Naive thymus-derived CD8-positive, alpha-beta T cell (primary cell): ENCODE measurements at regions not wholly inside any gene's neighbourhood (a gene's known extent, or its start where the extent isn't known, plus 50 kb on each side); places are given as distances from the start of the nearest gene placed in this dataset.

Experiments
- ATAC-seq, 2 donors: fragments of 150-1000 bp; cut with Tn5 transposase in 1 of 2; sonication (Bioruptor Pico), chemical (Tn5 transposase) in 1 of 2; 1 replicate in 1 of 2; 2 replicates in 1 of 2; pipeline ENCODE4 v1.10.0; 2021; ENCODE audit warnings: mild to moderate bottlenecking in 2 of 2, moderate library complexity in 2 of 2
- POLR2A ChIA-PET: fragments of 350-600 bp; sonication (Branson Sonifier 250); formaldehyde crosslinking; loops from one replicate; lab custom pipeline; 2021; ENCODE audit warnings: antibody characterized with exemption; lab: Charles Lee
- DNase-seq, 10 donors: peaks; one replicate each; pipeline versions ENCODE4 v3.0.0 to v3.0.0-alpha.2; 2020 to 2022
- H3K27ac Mint-ChIP-seq, 10 donors: one replicate each; pipeline ENCODE4 v1.8.0; 2020 to 2022; ENCODE audit warnings: mild to moderate bottlenecking in 10 of 10, mixed read lengths in 10 of 10, moderate library complexity in 4 of 10, inconsistent platforms in 1 of 10
- H3K27me3 Mint-ChIP-seq, 5 donors: one replicate each; pipeline ENCODE4 v1.8.0; 2021 to 2022; ENCODE audit warnings: mixed read lengths in 5 of 5
- H3K36me3 Mint-ChIP-seq, 3 donors: one replicate each; pipeline ENCODE4 v1.8.0; 2020 to 2022; ENCODE audit warnings: mixed read lengths in 3 of 3, mild to moderate bottlenecking in 2 of 3, inconsistent platforms in 1 of 3
- H3K4me1 Mint-ChIP-seq, 4 donors: one replicate each; pipeline ENCODE4 v1.8.0; 2021 to 2022; ENCODE audit warnings: mixed read lengths in 4 of 4
- H3K4me3 Mint-ChIP-seq, 10 donors: one replicate each; pipeline ENCODE4 v1.8.0; 2020 to 2022; ENCODE audit warnings: mild to moderate bottlenecking in 10 of 10, mixed read lengths in 10 of 10, moderate library complexity in 6 of 10, inconsistent platforms in 1 of 10
- H3K9me3 Mint-ChIP-seq, 9 donors: one replicate each; pipeline ENCODE4 v1.8.0; 2020 to 2022; ENCODE audit warnings: mixed read lengths in 9 of 9, mild to moderate bottlenecking in 3 of 9, inconsistent platforms in 1 of 9, moderate library complexity in 1 of 9

DNA sequence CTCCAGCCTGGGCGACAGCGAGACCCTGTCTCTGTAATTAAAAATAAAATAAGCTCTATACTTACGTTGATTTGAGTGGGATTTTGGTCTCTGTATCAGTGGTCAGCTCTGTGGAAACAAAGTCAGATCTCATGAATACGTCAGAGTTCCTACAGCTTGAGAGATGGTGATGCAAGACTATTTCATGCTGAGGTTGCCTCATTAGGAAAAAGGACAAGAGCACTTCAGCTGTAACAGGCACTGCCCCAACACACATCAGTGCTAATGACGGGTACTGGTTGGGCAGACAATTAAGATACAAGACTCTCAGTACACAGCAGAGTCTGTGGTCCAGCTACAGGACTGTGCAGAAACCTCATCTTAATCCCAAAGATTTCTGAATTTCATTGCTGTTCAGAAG, 246.4 kb upstream of the AMIGO2 start:
- peak overlapping the region in 1 of 10 donors; percentile 47 for H3K27ac Mint-ChIP-seq
- H3K9me3 Mint-ChIP-seq, result peaks cover 0 to 2% (median 0%) of the 10 kb centered on the region in 9 donors
- ATAC-seq, result no peak
- H3K4me3 Mint-ChIP-seq, result no peak overlapping the region
- no peaks in the 10 kb centered on the region for H3K27me3 Mint-ChIP-seq
- H3K36me3 Mint-ChIP-seq, result no peaks in the 10 kb centered on the region
- POLR2A ChIA-PET, result interaction anchor here (0.9 kb wide), 1 partner anchor 71 kb away, joined by 4 read pairs; no protein-coding TSS in a partner anchor
- DNase-seq, result no peak
- peaks cover 21 to 31% (median 26%) of the 10 kb centered on the region in 4 donors for H3K4me1 Mint-ChIP-seq

DNA sequence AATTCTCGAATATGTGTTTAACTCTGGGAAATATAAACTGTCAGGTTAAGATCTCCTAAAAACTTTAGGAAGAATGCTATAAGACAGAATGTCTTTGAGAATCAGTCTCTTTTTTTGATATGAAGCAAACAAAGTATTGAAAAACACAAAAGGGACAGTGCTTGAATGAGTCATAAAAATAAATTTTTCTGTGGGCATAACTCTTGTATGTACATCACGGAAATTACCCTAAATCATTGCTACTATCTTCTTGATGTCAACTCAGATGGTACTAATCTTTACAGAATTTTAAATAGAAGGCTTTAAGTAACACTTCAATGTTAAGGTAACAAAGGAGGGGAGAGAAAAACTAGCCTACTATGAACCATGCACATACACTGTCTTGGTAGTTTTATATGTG, 244.0 kb upstream of the AMIGO2 start:
- ATAC-seq (no peak), DNase-seq (no peak)
- peaks cover 24 to 37% (median 26%) of the 10 kb centered on the region in 4 donors for H3K4me1 Mint-ChIP-seq
- peaks cover 0 to 1% (median 0%) of the 10 kb centered on the region in 9 donors for H3K9me3 Mint-ChIP-seq
- POLR2A ChIA-PET, result interaction anchor here (0.9 to 1.3 kb wide), 2 partner anchors 11 to 41 kb away, joined by 3 to 4 read pairs; no protein-coding TSS in a partner anchor
- H3K27me3 Mint-ChIP-seq, result no peaks in the 10 kb centered on the region
- peak overlapping the region in 2 of 10 donors; percentile 32 to 63 for H3K27ac Mint-ChIP-seq
- H3K4me3 Mint-ChIP-seq, result no peak overlapping the region
- no peaks in the 10 kb centered on the region for H3K36me3 Mint-ChIP-seq

DNA sequence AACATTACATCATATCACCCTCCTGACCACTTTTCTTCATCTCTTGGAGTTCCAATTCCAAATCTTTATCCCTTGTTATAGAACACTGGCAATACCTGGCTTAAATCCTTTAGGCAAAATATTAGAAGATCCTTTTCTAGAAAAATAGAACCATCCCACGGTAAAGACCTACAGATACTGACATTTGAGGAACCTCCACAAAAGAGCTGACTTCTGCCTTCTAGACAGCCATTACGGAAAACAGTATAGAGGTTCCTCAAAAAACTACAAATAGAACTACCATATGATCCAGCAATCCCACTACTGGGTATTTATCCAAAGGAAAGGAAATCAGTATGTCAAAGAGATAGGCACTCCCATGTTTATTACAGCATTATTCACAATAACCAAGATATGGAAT, 241.7 kb upstream of the AMIGO2 start:
- Mint-ChIP-seq H3K4me3 (no peak overlapping the region), H3K36me3 (no peaks in the 10 kb centered on the region), H3K4me1 (peaks cover 18 to 34% (median 26%) of the 10 kb centered on the region in 4 donors), H3K27me3 (no peaks in the 10 kb centered on the region), H3K9me3 (peaks cover 0 to 1% (median 0%) of the 10 kb centered on the region in 9 donors), H3K27ac (no peak overlapping the region)
- POLR2A ChIA-PET, result interaction anchor here (1.3 kb wide), 1 partner anchor 39 kb away, joined by 3 read pairs; no protein-coding TSS in a partner anchor
- ATAC-seq, result no peak
- no peak for DNase-seq

GRCh38 chr12:47319746-47320145, 240.0 kb upstream of the AMIGO2 start:
- H3K27ac Mint-ChIP-seq, result peak overlapping the region in 8 of 10 donors; percentile 15 to 78 (median 47)
- POLR2A ChIA-PET, result interaction anchor here (0.8 kb wide), 1 partner anchor 34 kb away, joined by 3 read pairs; no protein-coding TSS in a partner anchor
- DNase-seq (no peak), ATAC-seq (no peak)
- H3K4me3 Mint-ChIP-seq, result no peak overlapping the region
- no peaks in the 10 kb centered on the region for H3K27me3 Mint-ChIP-seq
- H3K36me3 Mint-ChIP-seq, result no peaks in the 10 kb centered on the region
- H3K4me1 Mint-ChIP-seq, result peaks cover 17 to 48% (median 32%) of the 10 kb centered on the region in 4 donors
- peaks cover 0 to 1% (median 0%) of the 10 kb centered on the region in 9 donors for H3K9me3 Mint-ChIP-seq

DNA sequence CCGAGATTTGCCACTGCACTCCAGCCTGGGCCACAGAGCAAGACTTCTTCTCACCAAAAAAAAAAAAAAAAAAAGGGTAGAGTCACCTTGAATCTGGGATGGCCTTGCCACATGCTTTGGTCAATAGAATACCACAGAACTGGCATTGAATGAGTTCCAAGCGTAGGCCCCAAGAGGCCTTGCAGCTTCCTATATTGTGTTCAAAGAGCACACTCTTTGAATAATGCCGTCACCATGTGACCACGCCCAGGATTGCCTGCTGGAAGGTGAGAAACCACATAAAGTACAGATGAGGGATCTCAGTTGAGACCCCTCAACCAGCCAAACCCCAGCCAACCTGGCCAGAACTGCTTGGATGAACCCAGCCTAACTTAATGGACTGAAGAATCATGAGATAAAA, 239.2 kb upstream of the AMIGO2 start:
- Mint-ChIP-seq H3K36me3 (no peaks in the 10 kb centered on the region), H3K27ac (peak overlapping the region in 5 of 10 donors; percentile 16 to 72 (median 54)), H3K9me3 (peaks cover 0 to 1% (median 0%) of the 10 kb centered on the region in 9 donors), H3K27me3 (no peaks in the 10 kb centered on the region), H3K4me3 (peak overlapping the region in 1 of 10 donors; percentile 2), H3K4me1 (peaks cover 14 to 55% (median 29%) of the 10 kb centered on the region in 4 donors)
- ATAC-seq, result peak in 1 of 2 donors; percentile 18
- POLR2A ChIA-PET, result no interaction called here
- no peak for DNase-seq

DNA sequence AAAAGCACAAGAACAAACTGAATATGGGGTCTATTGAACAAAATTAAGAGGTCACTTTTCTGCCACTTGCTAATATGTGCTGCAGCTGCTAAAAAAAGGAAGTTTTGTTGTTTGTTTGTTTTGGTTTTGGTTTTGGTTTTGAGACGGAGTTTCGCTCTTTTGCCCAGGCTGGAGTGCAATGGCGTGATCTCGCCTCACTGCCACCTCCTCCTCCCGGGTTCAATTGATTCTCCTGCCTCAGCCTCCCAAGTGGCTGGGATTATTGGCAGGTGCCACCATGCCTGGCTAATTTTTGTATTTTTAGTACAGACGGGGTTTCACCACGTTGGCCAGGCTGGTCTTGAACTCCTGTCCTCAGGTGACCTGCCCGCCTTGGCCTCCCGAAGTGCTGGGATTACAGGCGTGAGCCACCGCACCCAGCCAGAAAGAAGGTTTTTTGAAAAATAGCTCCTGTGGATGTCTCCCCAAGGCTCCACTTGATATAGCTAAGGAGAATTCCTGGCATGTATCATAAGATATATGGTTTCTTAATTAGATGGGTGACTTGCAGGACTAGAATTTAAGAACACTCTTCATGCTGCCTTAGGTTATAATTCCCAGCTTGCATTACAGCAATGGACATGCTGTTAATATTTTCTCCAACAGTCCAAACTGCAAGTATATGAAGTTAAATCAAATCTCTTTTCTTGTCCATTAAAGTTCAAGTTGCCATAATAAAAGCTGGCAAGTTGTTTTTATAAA, 237.6 kb upstream of the AMIGO2 start:
- no peaks in the 10 kb centered on the region for H3K36me3 Mint-ChIP-seq
- H3K27me3 Mint-ChIP-seq, result no peaks in the 10 kb centered on the region
- peak overlapping the region in 5 of 10 donors; percentile 34 to 79 (median 69) for H3K27ac Mint-ChIP-seq
- POLR2A ChIA-PET, result interaction anchor here (0.6 to 1.0 kb wide), 2 partner anchors 31 to 40 kb away, joined by 5 to 7 read pairs; no protein-coding TSS in a partner anchor
- ATAC-seq, result no peak
- H3K4me1 Mint-ChIP-seq, result peaks cover 15 to 65% (median 38%) of the 10 kb centered on the region in 4 donors
- H3K9me3 Mint-ChIP-seq, result peaks cover 0 to 1% (median 0%) of the 10 kb centered on the region in 9 donors
- peak overlapping the region in 5 of 10 donors; percentile 23 to 62 (median 52) for H3K4me3 Mint-ChIP-seq
- no peak for DNase-seq

- Mint-ChIP-seq H3K9me3 (peaks cover 0 to 4% (median 0%) of the 10 kb centered on the region in 9 donors), H3K27me3 (no peaks in the 10 kb centered on the region), H3K36me3 (peaks cover 0 to 2% (median 0%) of the 10 kb centered on the region in 3 donors), H3K4me1 (peaks cover 15 to 66% (median 38%) of the 10 kb centered on the region in 4 donors), H3K27ac (peak overlapping the region in 3 of 10 donors; percentile 4 to 69 (median 45)), H3K4me3 (peak overlapping the region in 2 of 10 donors; percentile 23 to 62)
- DNase-seq (no peak), ATAC-seq (no peak)
- POLR2A ChIA-PET, result no interaction called here
Observed at GRCh38 chr12:47316609-47317049, 236.9 kb upstream of the AMIGO2 start.

- peaks cover 0 to 12% (median 4%) of the 10 kb centered on the region in 3 donors for H3K36me3 Mint-ChIP-seq
- H3K27me3 Mint-ChIP-seq, result no peaks in the 10 kb centered on the region
- DNase-seq, result no peak
- POLR2A ChIA-PET, result interaction anchor here (1.0 kb wide), 1 partner anchor 8 kb away, joined by 4 read pairs; no protein-coding TSS in a partner anchor
- H3K4me1 Mint-ChIP-seq, result peaks cover 11 to 66% (median 31%) of the 10 kb centered on the region in 4 donors
- peaks cover 0 to 17% (median 5%) of the 10 kb centered on the region in 9 donors for H3K9me3 Mint-ChIP-seq
- H3K27ac Mint-ChIP-seq, result peak overlapping the region in 1 of 10 donors; percentile 28
- no peak overlapping the region for H3K4me3 Mint-ChIP-seq
- ATAC-seq, result no peak
Observed at GRCh38 chr12:47314996-47315395, 235.2 kb upstream of the AMIGO2 start.

DNA sequence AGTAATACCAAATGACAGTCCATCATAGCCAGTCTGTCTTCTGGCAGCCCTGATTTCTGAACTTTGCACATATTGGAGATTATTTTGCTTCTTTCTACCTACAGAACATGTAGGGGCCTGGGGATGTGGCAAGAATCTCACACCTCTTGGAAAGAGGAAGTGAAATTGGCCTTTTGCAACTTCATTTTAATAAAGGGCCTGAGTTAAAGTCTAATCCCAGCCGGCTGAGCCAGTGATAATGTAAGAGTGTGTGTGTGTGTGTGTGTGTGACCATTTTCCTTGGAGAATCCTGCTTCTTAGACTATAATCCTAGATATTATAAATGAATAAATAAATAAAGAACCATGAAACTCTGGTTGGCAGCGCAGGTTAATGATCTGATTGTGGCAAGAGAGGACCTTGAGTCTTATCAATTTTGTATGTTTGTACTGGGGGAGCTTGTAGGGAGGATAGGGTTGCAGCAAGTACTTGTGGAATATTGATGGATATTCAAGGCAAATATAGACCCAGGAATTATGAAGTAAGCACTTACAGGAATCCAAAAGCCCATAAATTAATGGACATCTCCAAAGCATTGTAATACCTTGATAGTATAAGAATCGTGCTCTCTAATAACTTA, 233.2 kb upstream of the AMIGO2 start:
- Mint-ChIP-seq H3K4me3 (no peak overlapping the region), H3K9me3 (peaks cover under 1 to 36% (median 18%) of the 10 kb centered on the region in 9 donors)

DNA sequence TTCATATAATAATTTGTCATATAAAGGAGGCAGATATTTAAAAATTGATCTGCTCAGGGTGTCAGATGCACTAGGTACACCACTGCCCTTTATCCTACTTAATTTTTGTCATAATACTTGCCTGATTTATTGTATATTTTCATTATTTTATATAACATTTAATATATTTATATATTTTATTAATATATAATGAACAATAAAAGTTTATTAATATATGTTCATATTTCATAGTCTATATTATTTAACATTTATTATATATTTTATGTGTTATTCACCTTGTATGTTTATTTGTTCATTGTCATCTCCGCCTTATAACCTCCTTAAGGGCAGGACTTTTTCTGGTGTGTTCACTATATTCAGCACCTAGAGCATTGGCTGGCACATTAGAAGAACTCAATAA, 232.4 kb upstream of the AMIGO2 start:
- H3K27me3 Mint-ChIP-seq, result no peaks in the 10 kb centered on the region
- DNase-seq (no peak), ATAC-seq (no peak)
- H3K9me3 Mint-ChIP-seq, result peaks cover 2 to 41% (median 26%) of the 10 kb centered on the region in 9 donors
- H3K4me1 Mint-ChIP-seq, result peaks cover 13 to 56% (median 39%) of the 10 kb centered on the region in 4 donors
- H3K36me3 Mint-ChIP-seq, result peaks cover 3 to 34% (median 10%) of the 10 kb centered on the region in 3 donors
- H3K27ac Mint-ChIP-seq, result peak overlapping the region in 1 of 10 donors; percentile 64
- no peak overlapping the region for H3K4me3 Mint-ChIP-seq
- POLR2A ChIA-PET, result interaction anchor here (0.7 kb wide), 1 partner anchor 35 kb away, joined by 3 read pairs; no protein-coding TSS in a partner anchor

More for the DNA sequence above, 233.2 kb upstream of the AMIGO2 start:
- no peak for ATAC-seq
- no peaks in the 10 kb centered on the region for H3K27me3 Mint-ChIP-seq
- no peak for DNase-seq
- H3K4me1 Mint-ChIP-seq, result peaks cover 9 to 54% (median 32%) of the 10 kb centered on the region in 4 donors
- peaks cover 3 to 30% (median 8%) of the 10 kb centered on the region in 3 donors for H3K36me3 Mint-ChIP-seq
- POLR2A ChIA-PET, result interaction anchor here (0.7 to 1.4 kb wide), 3 partner anchors 10 to 48 kb away, joined by 3 to 4 read pairs (median 3); no protein-coding TSS in a partner anchor
- H3K27ac Mint-ChIP-seq, result peak overlapping the region in 3 of 10 donors; percentile 17 to 64 (median 36)

- peak overlapping the region in 3 of 10 donors; percentile 40 to 72 (median 50) for H3K27ac Mint-ChIP-seq
- peaks cover 16 to 55% (median 42%) of the 10 kb centered on the region in 4 donors for H3K4me1 Mint-ChIP-seq
- POLR2A ChIA-PET, result no interaction called here
Observed at GRCh38 chr12:47311568-47311967, 231.8 kb upstream of the AMIGO2 start.

GRCh38 chr12:47311010-47311409, 231.3 kb upstream of the AMIGO2 start:
- Mint-ChIP-seq H3K9me3 (peaks cover 2 to 42% (median 32%) of the 10 kb centered on the region in 9 donors), H3K27me3 (no peaks in the 10 kb centered on the region), H3K4me3 (no peak overlapping the region), H3K4me1 (peaks cover 16 to 54% (median 44%) of the 10 kb centered on the region in 4 donors), H3K27ac (no peak overlapping the region), H3K36me3 (peaks cover 3 to 43% (median 14%) of the 10 kb centered on the region in 3 donors)
- DNase-seq, result no peak
- ATAC-seq, result no peak
- POLR2A ChIA-PET, result no interaction called here

More at GRCh38 chr12:47311568-47311967, 231.8 kb upstream of the AMIGO2 start:
- DNase-seq (no peak), ATAC-seq (no peak)
- peaks cover 2 to 41% (median 31%) of the 10 kb centered on the region in 9 donors for H3K9me3 Mint-ChIP-seq
- H3K4me3 Mint-ChIP-seq, result no peak overlapping the region
- H3K36me3 Mint-ChIP-seq, result peaks cover 3 to 40% (median 11%) of the 10 kb centered on the region in 3 donors
- H3K27me3 Mint-ChIP-seq, result no peaks in the 10 kb centered on the region
